Activated CD4-positive, alpha-beta T cell treated with anti-CD3 and anti-CD28 coated beads for 36 hours (primary cell): ENCODE measurements at regions not wholly inside any gene's neighbourhood (a gene's known extent, or its start where the extent isn't known, plus 50 kb on each side); places are given as distances from the start of the nearest gene placed in this dataset.
"Not testable (repeated sequence)": the region's sequence is repeated elsewhere in the genome, so short reads cannot be mapped to it uniquely, and the experiment has no call there.

Source experiments
- ATAC-seq: fragments of 200-7000 bp; cut with Tn5 transposase; one replicate; pipeline ENCODE4 v1.10.0; 2021; ENCODE audit warnings: mild to moderate bottlenecking, moderate library complexity
- CTCF ChIA-PET: fragments of 350-600 bp; sonication (Branson Sonifier 250); formaldehyde crosslinking; loops from one replicate; lab custom pipeline; 2021; ENCODE audit warnings: antibody characterized with exemption; lab: Charles Lee
- POLR2A ChIA-PET: fragments of 350-600 bp; sonication (Branson Sonifier 250); formaldehyde crosslinking; loops from one replicate; lab custom pipeline; 2021; ENCODE audit warnings: antibody characterized with exemption, inconsistent platforms; lab: Charles Lee
- DNase-seq: peaks from one replicate; pipeline ENCODE4 v3.0.0-alpha.2; 2020
- H3K27ac Mint-ChIP-seq: one replicate; pipeline ENCODE4 v1.8.0; 2021; ENCODE audit warnings: mixed read lengths
- H3K27me3 Mint-ChIP-seq: one replicate; pipeline ENCODE4 v1.8.0; 2021; ENCODE audit warnings: mixed read lengths
- H3K36me3 Mint-ChIP-seq: one replicate; pipeline ENCODE4 v1.8.0; 2021; ENCODE audit warnings: low read depth, mixed read lengths
- H3K4me1 Mint-ChIP-seq: one replicate; pipeline ENCODE4 v1.8.0; 2021; ENCODE audit warnings: mixed read lengths
- H3K4me3 Mint-ChIP-seq: one replicate; pipeline ENCODE4 v1.8.0; 2021; ENCODE audit warnings: mild to moderate bottlenecking, moderate library complexity, mixed read lengths
- H3K9me3 Mint-ChIP-seq: one replicate; pipeline ENCODE4 v1.8.0; 2021; ENCODE audit warnings: low read depth, mixed read lengths
- intact Hi-C, 2 experiments: fragments of 100-400 bp; cut with DNase I in 1 of 2; cut with micrococcal nuclease in 1 of 2; formaldehyde crosslinking; loops; one replicate each; pipeline versions ENCODE4 v1.14.2 to v1.15.1; 2022 to 2024; cut with DNase I, micrococcal nuclease

DNA sequence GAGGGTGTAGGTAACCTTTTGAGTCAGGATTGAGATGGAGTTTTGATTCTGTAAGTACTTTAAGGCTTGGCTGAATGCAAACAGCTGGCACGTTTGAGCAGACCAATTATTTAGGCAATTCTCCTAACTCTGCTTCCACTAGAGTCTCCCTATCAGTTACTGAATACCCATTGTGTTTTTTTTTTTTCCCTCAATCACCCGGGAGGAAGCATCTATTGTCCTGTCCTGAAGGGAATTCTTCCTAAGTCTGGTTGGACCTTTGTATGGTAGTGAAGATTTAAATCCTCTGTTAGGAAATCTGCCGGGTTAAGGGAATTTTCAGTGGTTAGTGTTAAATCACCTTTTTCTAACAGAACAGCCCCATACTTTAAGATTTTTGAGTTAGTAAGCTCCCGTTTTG, 571.2 kb upstream of the USP24 start:
- ChIA-PET POLR2A (no interaction called here), CTCF (no interaction called here)
- DNase-seq (no peak), ATAC-seq (no peak)
- no peaks in the 10 kb centered on the region for H3K27me3 Mint-ChIP-seq
- H3K27ac Mint-ChIP-seq, result no peak overlapping the region
- H3K36me3 Mint-ChIP-seq, result no peaks in the 10 kb centered on the region
- no peak overlapping the region for H3K4me3 Mint-ChIP-seq
- H3K9me3 Mint-ChIP-seq, result no peaks in the 10 kb centered on the region
- H3K4me1 Mint-ChIP-seq, result no peaks in the 10 kb centered on the region
- intact Hi-C loops, result no loop called here

DNA sequence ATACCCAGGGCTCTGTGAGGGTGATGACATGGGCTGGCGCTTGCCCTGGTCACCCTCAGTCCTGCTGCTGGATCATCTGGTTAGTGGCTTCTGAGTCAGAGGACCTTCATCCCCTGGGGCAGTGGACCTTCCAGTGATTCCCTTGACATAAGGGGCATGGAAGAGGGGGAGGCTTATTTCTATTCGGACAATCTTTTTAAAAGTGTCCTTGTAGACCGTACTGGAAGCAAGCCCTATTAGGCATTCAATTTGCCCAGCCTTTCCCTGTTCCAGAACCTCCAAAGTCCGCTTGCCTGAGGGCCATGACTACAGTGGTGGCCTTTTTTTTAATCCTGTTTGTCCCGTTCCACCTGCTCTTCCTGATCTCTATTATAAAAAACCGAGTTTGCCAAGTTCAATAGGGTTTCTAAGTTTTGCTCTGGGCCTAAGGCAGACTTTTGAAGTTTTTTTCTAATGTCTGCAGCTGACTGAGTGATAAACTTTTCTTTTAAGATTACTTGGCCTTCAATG, 569.8 kb upstream of the USP24 start:
- H3K27ac Mint-ChIP-seq, intact Hi-C loops, H3K4me3 Mint-ChIP-seq, H3K4me1 Mint-ChIP-seq, H3K27me3 Mint-ChIP-seq, H3K36me3 Mint-ChIP-seq, POLR2A ChIA-PET, H3K9me3 Mint-ChIP-seq, ATAC-seq, DNase-seq, CTCF ChIA-PET: not testable (repeated sequence)

DNA sequence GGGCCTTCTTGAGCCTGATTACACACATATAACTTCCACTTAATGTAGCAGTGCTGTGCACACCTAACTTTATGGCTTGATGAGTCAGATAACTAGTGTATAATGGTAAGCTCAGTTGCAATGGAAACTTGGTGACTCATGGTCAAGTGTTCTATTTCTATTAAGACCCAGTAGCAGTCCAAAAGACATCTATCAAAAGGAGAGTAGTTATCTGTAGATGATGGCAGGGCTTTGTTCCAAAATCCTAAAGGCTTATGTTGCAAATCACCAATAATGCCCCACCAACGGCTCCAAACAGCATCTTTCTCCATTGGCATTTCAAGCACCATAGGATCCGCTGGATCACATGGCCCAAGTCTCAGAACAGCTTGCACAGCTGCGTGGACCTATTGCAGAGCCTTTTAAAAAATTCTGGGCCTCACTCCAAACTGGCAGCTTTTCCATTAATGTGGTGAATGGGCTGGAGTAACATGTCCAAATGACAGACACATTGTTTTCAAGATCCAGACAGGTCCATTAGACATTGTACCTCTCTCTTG, 566.8 kb upstream of the USP24 start:
- ATAC-seq (no peak), DNase-seq (no peak)
- ChIA-PET POLR2A (no interaction called here), CTCF (no interaction called here)
- intact Hi-C loops, result no loop called here
- Mint-ChIP-seq H3K36me3 (no peaks in the 10 kb centered on the region), H3K27ac (no peak overlapping the region), H3K4me3 (no peak overlapping the region), H3K9me3 (no peaks in the 10 kb centered on the region), H3K4me1 (no peaks in the 10 kb centered on the region), H3K27me3 (no peaks in the 10 kb centered on the region)

- Mint-ChIP-seq H3K4me3 (no peak overlapping the region), H3K4me1 (no peaks in the 10 kb centered on the region), H3K27ac (no peak overlapping the region), H3K27me3 (peaks cover under 1% of the 10 kb centered on the region), H3K9me3 (no peaks in the 10 kb centered on the region), H3K36me3 (no peaks in the 10 kb centered on the region)
- ChIA-PET CTCF (no interaction called here), POLR2A (no interaction called here)
- DNase-seq (no peak), ATAC-seq (no peak)
- intact Hi-C loops, result no loop called here
Measured at GRCh38 chr1:55781003-55781402, 565.8 kb upstream of the USP24 start.

- ChIA-PET POLR2A (no interaction called here), CTCF (no interaction called here)
- Mint-ChIP-seq H3K9me3 (no peaks in the 10 kb centered on the region), H3K4me3 (no peak overlapping the region), H3K4me1 (no peaks in the 10 kb centered on the region), H3K36me3 (no peaks in the 10 kb centered on the region), H3K27ac (no peak overlapping the region), H3K27me3 (peaks cover 2% of the 10 kb centered on the region)
- no peak for DNase-seq
- no peak for ATAC-seq
- intact Hi-C loops, result no loop called here
Measured at GRCh38 chr1:55777545-55777944, 562.4 kb upstream of the USP24 start.

DNA sequence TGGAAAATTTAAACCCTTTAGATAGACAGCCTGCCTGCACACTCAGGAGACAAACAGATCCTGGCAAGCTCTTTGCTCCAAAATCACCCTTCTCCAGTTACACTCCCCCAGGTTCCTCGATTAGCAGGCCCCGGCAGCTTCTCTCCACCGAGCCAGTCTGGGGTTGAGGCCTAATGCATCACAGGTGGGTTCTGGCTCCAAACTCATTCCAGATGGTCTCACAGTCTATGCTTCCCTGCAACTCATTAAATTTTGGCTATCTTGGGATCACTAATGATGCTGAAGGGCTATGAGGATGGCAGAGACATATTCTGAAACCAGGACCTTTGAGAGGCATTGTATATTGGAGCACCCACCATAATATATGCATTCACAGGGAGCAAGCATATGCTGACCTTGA, 559.8 kb upstream of the USP24 start:
- Mint-ChIP-seq H3K27ac (no peak overlapping the region), H3K36me3 (no peaks in the 10 kb centered on the region), H3K9me3 (no peaks in the 10 kb centered on the region), H3K4me3 (no peak overlapping the region), H3K27me3 (peaks cover 2% of the 10 kb centered on the region), H3K4me1 (no peaks in the 10 kb centered on the region)
- ATAC-seq (no peak), DNase-seq (no peak)
- ChIA-PET POLR2A (no interaction called here), CTCF (no interaction called here)
- intact Hi-C loops, result no loop called here

GRCh38 chr1:55774446-55774845, 559.3 kb upstream of the USP24 start:
- no peak for DNase-seq
- Mint-ChIP-seq H3K27ac (no peak overlapping the region), H3K4me3 (no peak overlapping the region), H3K36me3 (no peaks in the 10 kb centered on the region), H3K9me3 (no peaks in the 10 kb centered on the region), H3K4me1 (no peaks in the 10 kb centered on the region), H3K27me3 (peaks cover 2% of the 10 kb centered on the region)
- ATAC-seq, result no peak
- CTCF ChIA-PET, result no interaction called here
- POLR2A ChIA-PET, result no interaction called here
- intact Hi-C loops, result no loop called here

DNA sequence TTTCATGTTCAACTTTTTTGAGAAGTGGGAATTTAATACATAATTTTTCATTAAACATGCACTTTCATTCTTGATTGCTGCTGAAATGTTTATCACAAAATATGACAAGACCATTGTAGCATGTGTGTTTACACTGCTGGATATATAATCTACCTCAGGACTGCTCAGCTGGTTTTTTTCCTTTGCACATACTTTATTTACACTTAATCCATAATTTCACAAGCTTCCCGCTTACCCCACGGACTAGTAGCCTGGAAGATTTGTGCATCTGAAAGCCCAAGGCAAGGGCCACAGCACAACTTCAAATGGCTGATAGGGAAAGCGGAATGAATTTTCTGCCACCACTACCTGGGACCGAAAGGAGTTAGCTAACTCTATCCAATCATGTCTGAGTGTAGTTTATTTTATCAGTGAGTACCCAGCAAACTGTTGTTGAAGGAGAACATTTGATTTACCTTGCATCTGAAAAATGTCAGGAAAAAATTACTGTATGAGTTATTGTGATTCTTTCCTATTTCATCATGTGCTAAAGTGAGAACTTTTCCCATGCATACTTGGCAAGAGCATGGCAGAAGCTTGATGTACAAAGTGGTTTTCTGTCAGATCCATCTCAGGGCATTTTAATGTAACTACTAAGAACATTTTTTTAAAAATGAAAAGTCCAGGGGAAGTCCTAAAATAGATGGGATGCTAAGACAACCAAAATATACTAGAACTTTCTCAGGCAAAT, 558.2 kb upstream of the USP24 start:
- intact Hi-C loops, result no loop called here
- Mint-ChIP-seq H3K9me3 (peaks cover 1% of the 10 kb centered on the region), H3K27me3 (peaks cover 2% of the 10 kb centered on the region), H3K4me3 (no peak overlapping the region), H3K36me3 (no peaks in the 10 kb centered on the region), H3K4me1 (no peaks in the 10 kb centered on the region), H3K27ac (no peak overlapping the region)
- DNase-seq, result no peak
- no peak for ATAC-seq
- ChIA-PET CTCF (interaction anchor here (1.0 kb wide), 1 partner anchor 398 kb away, joined by 3 read pairs; no protein-coding TSS in a partner anchor), POLR2A (no interaction called here)

- DNase-seq, result no peak
- no peak for ATAC-seq
- Mint-ChIP-seq H3K9me3 (peaks cover 1% of the 10 kb centered on the region), H3K4me3 (no peak overlapping the region), H3K27ac (no peak overlapping the region), H3K4me1 (no peaks in the 10 kb centered on the region), H3K36me3 (no peaks in the 10 kb centered on the region), H3K27me3 (no peaks in the 10 kb centered on the region)
- ChIA-PET POLR2A (no interaction called here), CTCF (no interaction called here)
- intact Hi-C loops, result no loop called here
Measured at GRCh38 chr1:55768327-55768952, 553.3 kb upstream of the USP24 start.

DNA sequence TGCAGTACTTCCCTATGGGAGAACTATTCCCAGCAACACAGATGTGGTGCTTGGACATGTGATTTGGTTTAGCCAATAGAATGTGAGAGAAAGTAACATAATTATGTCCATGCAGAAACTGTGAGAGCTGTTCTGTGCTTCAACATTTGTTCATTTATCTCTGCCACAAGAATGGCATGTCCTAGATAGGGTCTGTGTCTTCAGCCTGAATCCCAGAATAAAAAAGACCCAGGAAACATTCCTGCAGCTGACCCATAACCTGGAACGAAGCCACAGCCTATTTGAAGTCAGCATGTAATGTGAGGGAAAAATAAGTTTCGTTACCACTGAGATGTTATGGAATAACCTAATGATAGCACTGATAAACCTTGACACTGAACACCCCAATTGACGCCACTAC, 552.0 kb upstream of the USP24 start:
- ATAC-seq (no peak), DNase-seq (no peak)
- H3K4me3 Mint-ChIP-seq, result no peak overlapping the region
- ChIA-PET POLR2A (no interaction called here), CTCF (no interaction called here)
- no peaks in the 10 kb centered on the region for H3K4me1 Mint-ChIP-seq
- intact Hi-C loops, result no loop called here
- H3K9me3 Mint-ChIP-seq, result peaks cover 3% of the 10 kb centered on the region
- H3K36me3 Mint-ChIP-seq, result no peaks in the 10 kb centered on the region
- H3K27me3 Mint-ChIP-seq, result no peaks in the 10 kb centered on the region
- no peak overlapping the region for H3K27ac Mint-ChIP-seq

DNA sequence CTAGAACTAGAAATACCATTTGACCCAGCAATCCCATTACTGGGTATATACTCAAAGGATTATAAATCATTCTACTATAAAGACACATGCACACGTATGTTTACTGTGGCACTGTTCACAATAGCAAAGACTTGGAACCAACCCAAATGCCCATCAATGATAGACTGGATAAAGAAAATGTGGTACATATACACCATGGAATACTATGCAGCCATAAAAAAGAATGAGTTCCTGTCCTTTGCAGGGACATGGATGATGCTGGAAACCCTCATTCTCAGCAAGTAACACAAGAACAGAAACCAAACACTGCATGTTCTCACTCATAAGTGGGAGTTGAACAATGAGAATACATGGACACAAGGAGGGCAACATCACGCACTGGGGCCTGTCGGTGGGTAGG, 550.3 kb upstream of the USP24 start:
- H3K4me1 Mint-ChIP-seq, H3K9me3 Mint-ChIP-seq, intact Hi-C loops, POLR2A ChIA-PET, H3K4me3 Mint-ChIP-seq, DNase-seq, H3K36me3 Mint-ChIP-seq, CTCF ChIA-PET, H3K27ac Mint-ChIP-seq, ATAC-seq, H3K27me3 Mint-ChIP-seq: not testable (repeated sequence)

DNA sequence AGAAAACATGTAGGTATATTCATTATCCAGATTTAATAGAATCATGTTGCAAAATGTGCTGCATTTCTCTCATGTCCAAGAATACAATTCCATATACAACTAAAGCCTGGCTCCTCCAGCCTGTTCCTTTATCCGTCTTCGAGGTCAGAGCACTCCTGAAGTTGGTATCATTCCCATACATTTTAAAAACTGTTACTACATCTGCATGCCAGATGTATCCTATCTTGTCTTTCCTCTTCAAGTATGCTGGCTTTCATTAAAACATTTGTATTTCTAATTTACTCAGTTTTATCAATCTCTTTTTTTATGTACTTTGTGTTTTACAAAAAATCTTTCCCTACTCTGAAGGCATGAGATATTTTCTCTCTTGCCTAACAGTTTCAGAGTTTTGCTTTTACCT, 536.6 kb upstream of the USP24 start:
- H3K4me1 Mint-ChIP-seq, result no peaks in the 10 kb centered on the region
- H3K36me3 Mint-ChIP-seq, result no peaks in the 10 kb centered on the region
- no peak overlapping the region for H3K27ac Mint-ChIP-seq
- no peak overlapping the region for H3K4me3 Mint-ChIP-seq
- ChIA-PET POLR2A (no interaction called here), CTCF (no interaction called here)
- ATAC-seq, result no peak
- peaks cover 3% of the 10 kb centered on the region for H3K9me3 Mint-ChIP-seq
- H3K27me3 Mint-ChIP-seq, result peaks cover 9% of the 10 kb centered on the region
- intact Hi-C loops, result no loop called here
- DNase-seq, result no peak
